ENCODE measurements at regions not wholly inside any gene's neighbourhood (a gene's known extent, or its start where the extent isn't known, plus 50 kb on each side); places are given as distances from the start of the nearest gene placed in this dataset.

DNA sequence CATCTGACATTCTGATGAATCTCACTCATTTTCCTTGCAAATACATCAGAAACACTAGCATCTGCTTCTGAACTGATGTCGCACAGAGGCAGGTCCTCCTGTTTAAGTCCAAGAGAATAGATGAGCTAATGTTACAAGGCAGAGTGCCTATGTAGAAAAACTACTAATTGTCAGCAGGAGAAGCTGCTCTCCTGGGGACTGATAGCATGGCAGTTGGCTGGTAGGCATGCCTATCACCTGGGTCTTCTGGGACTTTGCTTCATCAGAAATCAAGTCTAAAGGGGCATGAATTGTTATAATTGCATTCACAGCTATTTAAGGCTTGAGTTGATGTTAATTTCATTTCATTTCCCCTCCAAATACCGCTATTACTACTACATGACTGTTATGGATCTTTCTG lies 457.2 kb downstream of the RAP2B start:
- H3K4me2 ChIP-seq (ENCODE audit: low read length): no peak overlapping the region
- no peaks in the 10 kb centered on the region for H4K20me1 ChIP-seq (ENCODE audit: insufficient read depth)
- no peak for DNase-seq (ENCODE audit: low read depth, low spot score)
- H3K9me3 ChIP-seq (ENCODE audit: control insufficient read depth in 1 of 2, insufficient read depth in 1 of 2, low read depth in 1 of 2, low read length in 2 of 2): no peaks in the 10 kb centered on the region
- CTCF ChIA-PET: no interaction called here
- no peak overlapping the region for H3K4me3 ChIP-seq (replicated peaks in 1 of 2; ENCODE audit: low read depth in 1 of 2, low read length in 2 of 2)
- H3K9ac ChIP-seq (ENCODE audit: low read length): no peak overlapping the region
- peaks cover 0 to 6% of the 10 kb centered on the region in 2 experiments; a peak in 2 of 4 replicates for H3K4me1 ChIP-seq (ENCODE audit: control insufficient read depth in 1 of 2, insufficient read depth in 2 of 2, low read length in 2 of 2)
- ATAC-seq: no peak
- TF ChIP-seq POLR2A (IDR thresholded peaks at IDR 0.05; ENCODE audit: borderline replicate concordance, extremely low read depth, insufficient read depth, insufficient read length) (no peak), JUND (IDR thresholded peaks at IDR 0.05) (no peak), SRF (IDR thresholded peaks at IDR 0.05; ENCODE audit: low read depth) (no peak), EZH2 (IDR thresholded peaks at IDR 0.05) (no peak), YY1 (IDR thresholded peaks at IDR 0.05; ENCODE audit: extremely low read depth, insufficient replicate concordance, low read depth, low read length) (no peak), SIN3A (IDR thresholded peaks at IDR 0.05; ENCODE audit: low read depth) (no peak), CEBPB (IDR thresholded peaks at IDR 0.05; ENCODE audit: low read depth) (no peak), FOSL1 (IDR thresholded peaks at IDR 0.05; ENCODE audit: low read depth) (no peak), RAD21 (IDR thresholded peaks at IDR 0.05; ENCODE audit: low read depth) (no peak), ZNF274 (IDR thresholded peaks at IDR 0.05; ENCODE audit: low read depth, low read length) (no peak), SP1 (IDR thresholded peaks at IDR 0.05; ENCODE audit: low read depth) (no peak), EZH2phosphoT487 (IDR thresholded peaks at IDR 0.05; ENCODE audit: borderline replicate concordance) (no peak), POLR2AphosphoS5 (IDR thresholded peaks at IDR 0.05; ENCODE audit: low read depth, low read length) (no peak), CBX3 (IDR thresholded peaks at IDR 0.05; ENCODE audit: low read depth) (no peak), ELF1 (IDR thresholded peaks at IDR 0.05; ENCODE audit: borderline replicate concordance, low read depth) (no peak), TCF7L2 (IDR thresholded peaks at IDR 0.05; ENCODE audit: borderline replicate concordance, extremely low read depth, insufficient read depth, insufficient read length) (no peak), EGR1 (IDR thresholded peaks at IDR 0.05; ENCODE audit: low read depth) (no peak)
- TF ChIP-seq, protein P1, sequence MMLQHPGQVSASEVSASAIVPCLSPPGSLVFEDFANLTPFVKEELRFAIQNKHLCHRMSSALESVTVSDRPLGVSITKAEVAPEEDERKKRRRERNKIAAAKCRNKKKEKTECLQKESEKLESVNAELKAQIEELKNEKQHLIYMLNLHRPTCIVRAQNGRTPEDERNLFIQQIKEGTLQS (IDR thresholded peaks at IDR 0.05): no peak
- TF ChIP-seq, protein P2, sequence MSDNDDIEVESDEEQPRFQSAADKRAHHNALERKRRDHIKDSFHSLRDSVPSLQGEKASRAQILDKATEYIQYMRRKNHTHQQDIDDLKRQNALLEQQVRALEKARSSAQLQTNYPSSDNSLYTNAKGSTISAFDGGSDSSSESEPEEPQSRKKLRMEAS (IDR thresholded peaks at IDR 0.05): no peak
- TF ChIP-seq, protein P3, sequence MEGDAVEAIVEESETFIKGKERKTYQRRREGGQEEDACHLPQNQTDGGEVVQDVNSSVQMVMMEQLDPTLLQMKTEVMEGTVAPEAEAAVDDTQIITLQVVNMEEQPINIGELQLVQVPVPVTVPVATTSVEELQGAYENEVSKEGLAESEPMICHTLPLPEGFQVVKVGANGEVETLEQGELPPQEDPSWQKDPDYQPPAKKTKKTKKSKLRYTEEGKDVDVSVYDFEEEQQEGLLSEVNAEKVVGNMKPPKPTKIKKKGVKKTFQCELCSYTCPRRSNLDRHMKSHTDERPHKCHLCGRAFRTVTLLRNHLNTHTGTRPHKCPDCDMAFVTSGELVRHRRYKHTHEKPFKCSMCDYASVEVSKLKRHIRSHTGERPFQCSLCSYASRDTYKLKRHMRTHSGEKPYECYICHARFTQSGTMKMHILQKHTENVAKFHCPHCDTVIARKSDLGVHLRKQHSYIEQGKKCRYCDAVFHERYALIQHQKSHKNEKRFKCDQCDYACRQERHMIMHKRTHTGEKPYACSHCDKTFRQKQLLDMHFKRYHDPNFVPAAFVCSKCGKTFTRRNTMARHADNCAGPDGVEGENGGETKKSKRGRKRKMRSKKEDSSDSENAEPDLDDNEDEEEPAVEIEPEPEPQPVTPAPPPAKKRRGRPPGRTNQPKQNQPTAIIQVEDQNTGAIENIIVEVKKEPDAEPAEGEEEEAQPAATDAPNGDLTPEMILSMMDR (IDR thresholded peaks at IDR 0.05 in 2 of 3, conservative IDR thresholded peaks at IDR 0.05 in 1 of 3; ENCODE audit: borderline replicate concordance in 1 of 3, insufficient read depth in 1 of 3, low read depth in 2 of 3, low read length in 2 of 3): no peak
- no TSS peak for BruUV-seq (replicated peaks)
- H3K9me2 ChIP-seq (ENCODE audit: insufficient read depth): no peaks in the 10 kb centered on the region
- RAD21 ChIA-PET (ENCODE audit: low non-redundant PET in 1 of 2, low total read pairs in 2 of 2, uncharacterized antibody in 2 of 2, unreplicated experiment in 2 of 2): no interaction called here
- H2AFZ ChIP-seq (ENCODE audit: low read depth, low read length, poor library complexity, severe bottlenecking): no peak overlapping the region
- no peaks in the 10 kb centered on the region for H3K27me3 ChIP-seq (ENCODE audit: insufficient read depth, low read length)
- intact Hi-C loops (cut with micrococcal nuclease): no loop called here
- H3K79me2 ChIP-seq (ENCODE audit: insufficient read depth, low read length): no peaks in the 10 kb centered on the region
- H3K27ac ChIP-seq (ENCODE audit: low read depth, low read length): no peak overlapping the region
- H3K36me3 ChIP-seq (ENCODE audit: control insufficient read depth in 1 of 2, insufficient read depth in 2 of 2, low read length in 2 of 2): no peaks in the 10 kb centered on the region
- POLR2A ChIA-PET: no interaction called here

Data from HCT116 (cell line).